Cortex of kidney (tissue), 1 donor: ENCODE measurements at regions not wholly inside any gene's neighbourhood (a gene's known extent, or its start where the extent isn't known, plus 50 kb on each side); places are given as distances from the start of the nearest gene placed in this dataset.
"Not testable (repeated sequence)": the region's sequence is repeated elsewhere in the genome, so short reads cannot be mapped to it uniquely, and the experiment has no call there.

ENCODE experiments used
- DNase-seq: peaks from one replicate; lab custom pipeline; 2025; lab: John Stamatoyannopoulos, UW

GRCh38 chr14:84312551-84312950 is 1217.4 kb upstream of the FLRT2 start:
- no peak for DNase-seq

GRCh38 chr14:84323450-84323849 is 1206.5 kb upstream of the FLRT2 start:
- DNase-seq: no peak

- no peak for DNase-seq
Measured at GRCh38 chr14:84323978-84324377, 1206.0 kb upstream of the FLRT2 start.

- no peak for DNase-seq
Measured at GRCh38 chr14:84336433-84336832, 1193.5 kb upstream of the FLRT2 start.

- DNase-seq: no peak
Measured at GRCh38 chr14:84340938-84341337, 1189.0 kb upstream of the FLRT2 start.

GRCh38 chr14:84341867-84342266 is 1188.1 kb upstream of the FLRT2 start:
- not testable (repeated sequence) for DNase-seq

- no peak for DNase-seq
Measured at GRCh38 chr14:84343656-84344055, 1186.3 kb upstream of the FLRT2 start.

- no peak for DNase-seq
Measured at GRCh38 chr14:84351646-84352045, 1178.3 kb upstream of the FLRT2 start.

GRCh38 chr14:84361476-84361875 is 1168.5 kb upstream of the FLRT2 start:
- no peak for DNase-seq

- no peak for DNase-seq
Measured at GRCh38 chr14:84375235-84375634, 1154.7 kb upstream of the FLRT2 start.

GRCh38 chr14:84390010-84390409 is 1139.9 kb upstream of the FLRT2 start:
- DNase-seq: no peak

- no peak for DNase-seq
Measured at GRCh38 chr14:84397631-84398030, 1132.3 kb upstream of the FLRT2 start.

GRCh38 chr14:84399296-84399910 is 1130.5 kb upstream of the FLRT2 start:
- DNase-seq: no peak

GRCh38 chr14:84401631-84402030 is 1128.3 kb upstream of the FLRT2 start:
- no peak for DNase-seq

- no peak for DNase-seq
Measured at GRCh38 chr14:84403585-84403984, 1126.4 kb upstream of the FLRT2 start.

- DNase-seq: no peak
Measured at GRCh38 chr14:84404246-84404645, 1125.7 kb upstream of the FLRT2 start.

GRCh38 chr14:84409435-84409834 is 1120.5 kb upstream of the FLRT2 start:
- DNase-seq: no peak

- DNase-seq: no peak
Measured at GRCh38 chr14:84410344-84410743, 1119.6 kb upstream of the FLRT2 start.

- no peak for DNase-seq
Measured at GRCh38 chr14:84420221-84420620, 1109.7 kb upstream of the FLRT2 start.

- no peak for DNase-seq
Measured at GRCh38 chr14:84421621-84422020, 1108.3 kb upstream of the FLRT2 start.

GRCh38 chr14:84425968-84426367 is 1104.0 kb upstream of the FLRT2 start:
- DNase-seq: no peak

- DNase-seq: no peak
Measured at GRCh38 chr14:84432676-84433075, 1097.3 kb upstream of the FLRT2 start.

GRCh38 chr14:84433961-84434360 is 1096.0 kb upstream of the FLRT2 start:
- DNase-seq: no peak

- no peak for DNase-seq
Measured at GRCh38 chr14:84435820-84436324, 1094.1 kb upstream of the FLRT2 start.
